NCI-H1092 treated with DMSO at 0.1 percent for 48 hours (cell line): ENCODE measurements at regions not wholly inside any gene's neighbourhood (a gene's known extent, or its start where the extent isn't known, plus 50 kb on each side); places are given as distances from the start of the nearest gene placed in this dataset.
"Not testable (repeated sequence)": the region's sequence is repeated elsewhere in the genome, so short reads cannot be mapped to it uniquely, and the experiment has no call there.

Experiments used
- DNase-seq: peaks from one replicate; lab custom pipeline; 2025; lab: John Stamatoyannopoulos, UW

GRCh38 chr6:85356743-85357142, 93.1 kb upstream of the NT5E start:
- not testable (repeated sequence) for DNase-seq

DNA sequence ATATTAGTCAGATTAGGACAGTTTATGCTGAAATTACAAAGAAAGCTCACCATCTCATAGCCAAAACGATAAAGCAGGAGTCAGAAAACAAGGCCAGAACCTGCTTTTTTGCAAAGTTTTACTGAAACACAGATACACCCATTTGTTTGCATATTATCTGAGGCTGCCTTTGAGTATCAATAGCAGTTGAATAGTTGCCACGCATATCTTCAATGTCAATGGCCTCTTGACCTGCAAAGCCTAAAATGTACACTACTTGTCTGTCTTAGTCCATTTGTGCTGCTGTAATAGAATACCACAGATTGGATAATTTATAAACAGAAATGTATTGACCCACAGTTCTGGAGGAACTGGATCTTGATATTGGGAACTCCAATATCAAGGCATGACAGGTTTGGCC, 94.1 kb upstream of the NT5E start:
- DNase-seq: no peak

GRCh38 chr6:85354761-85355618, 94.9 kb upstream of the NT5E start:
- peak; percentile 24 for DNase-seq

DNA sequence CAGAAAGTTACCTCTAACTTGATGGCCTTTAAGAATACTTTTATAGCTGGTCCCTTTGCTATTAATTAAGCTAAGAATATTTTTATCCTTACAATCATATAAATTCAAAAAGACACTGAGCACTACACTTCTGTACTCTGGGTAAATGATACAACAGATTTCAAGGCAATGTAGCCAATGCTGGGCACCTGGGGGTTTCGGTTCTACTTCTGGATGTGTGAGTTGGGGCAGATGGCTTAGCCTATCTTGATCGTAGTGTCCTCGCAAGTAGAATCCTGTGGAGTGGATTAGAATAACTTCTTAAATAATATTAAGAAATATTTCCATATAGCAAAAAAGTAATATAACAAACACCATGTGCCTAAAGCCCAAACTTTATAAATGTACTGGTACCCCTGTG, 96.9 kb upstream of the NT5E start:
- no peak for DNase-seq

- no peak for DNase-seq
These were observed 101.2 kb upstream of the NT5E start for GRCh38 chr6:85348643-85349042.

DNA sequence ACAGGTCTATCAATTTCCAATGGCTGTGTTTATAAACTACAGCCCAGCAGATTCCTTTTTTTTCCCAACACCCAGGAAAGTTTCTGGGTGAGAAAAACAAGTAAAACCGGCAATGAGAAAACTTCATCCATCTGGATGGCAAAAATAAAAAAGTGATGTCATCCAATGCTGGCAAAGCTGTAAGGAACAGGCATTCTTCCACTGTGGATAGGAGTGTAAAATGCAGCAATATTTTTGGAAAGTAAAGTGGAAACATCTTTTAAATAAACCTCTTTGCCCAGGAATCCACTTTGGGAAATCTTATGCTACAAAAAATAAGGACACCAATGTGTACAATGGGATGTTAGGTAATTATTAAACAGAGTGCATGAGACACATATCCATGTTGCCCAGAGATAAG, 102.1 kb upstream of the NT5E start:
- DNase-seq: no peak

DNA sequence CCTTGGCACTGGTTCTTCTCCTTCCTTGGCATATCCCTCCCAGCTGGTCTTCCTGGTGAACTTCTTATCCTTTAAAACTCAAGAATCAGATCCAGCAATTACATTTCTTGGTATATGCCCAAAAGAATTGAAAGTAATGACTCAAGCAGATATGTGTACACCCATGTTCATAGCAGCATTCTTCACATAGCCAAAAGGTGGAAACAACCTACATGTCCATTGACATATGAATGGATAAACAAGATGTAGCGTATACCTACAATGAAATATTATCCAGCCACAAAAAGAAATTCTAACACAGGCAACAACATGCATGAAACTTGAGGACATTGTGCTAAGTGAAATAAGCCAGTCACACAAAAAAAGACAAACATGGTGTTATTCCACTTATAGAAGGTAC, 103.7 kb upstream of the NT5E start:
- no peak for DNase-seq

GRCh38 chr6:85344996-85345395, 104.9 kb upstream of the NT5E start:
- DNase-seq: no peak

GRCh38 chr6:85343428-85343827, 106.5 kb upstream of the NT5E start:
- DNase-seq: no peak

DNA sequence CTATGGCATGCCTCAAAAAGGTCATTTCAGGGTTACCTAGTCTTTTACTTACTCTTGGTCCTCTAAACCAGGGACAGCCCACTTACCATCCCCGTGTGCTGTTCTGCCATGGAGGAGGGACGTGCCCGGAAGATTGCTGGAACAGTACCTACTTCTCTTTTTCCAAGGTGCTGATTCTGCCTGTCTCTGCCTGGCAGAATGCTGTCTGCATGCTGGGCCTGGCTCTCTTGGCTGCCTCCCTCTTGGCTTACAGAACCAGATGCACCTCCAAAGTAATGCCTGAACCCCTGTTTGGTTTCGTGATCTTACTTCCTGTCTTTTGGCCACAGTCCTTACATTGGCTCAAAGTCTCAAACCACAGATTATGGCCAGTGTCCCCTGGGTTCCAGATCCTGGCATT, 120.7 kb upstream of the NT5E start:
- no peak for DNase-seq

- not testable (repeated sequence) for DNase-seq
These were observed 124.1 kb upstream of the NT5E start for GRCh38 chr6:85325811-85326210.

DNA sequence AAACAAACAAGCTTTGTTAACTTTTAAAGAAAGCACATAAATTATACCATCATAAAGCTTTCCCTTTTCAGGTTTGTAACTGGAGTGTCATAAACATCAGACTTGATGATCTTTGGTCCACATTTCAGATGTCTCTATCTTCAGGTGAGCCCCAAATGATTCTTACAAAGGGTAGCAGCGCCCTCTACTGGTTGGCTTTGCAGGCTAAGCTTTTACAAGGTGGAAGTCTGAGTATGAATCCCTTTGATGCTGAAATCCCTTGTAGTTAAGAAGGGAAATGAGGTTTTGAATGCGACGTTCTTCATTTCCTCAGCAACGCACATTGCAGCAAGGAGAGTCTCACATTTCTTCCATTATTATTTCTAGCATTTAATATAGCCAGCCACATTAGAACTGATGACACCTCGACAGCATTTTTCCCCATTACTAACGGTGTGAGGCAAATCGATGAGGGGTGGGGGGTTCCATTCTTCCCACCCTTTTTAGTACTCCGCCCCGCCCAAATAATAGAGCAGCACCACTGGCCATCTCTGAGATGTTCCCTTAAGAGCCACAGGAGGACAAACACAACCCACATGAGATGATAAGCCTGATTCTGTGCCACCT, 126.3 kb upstream of the NT5E start:
- peak; percentile 36 for DNase-seq

DNA sequence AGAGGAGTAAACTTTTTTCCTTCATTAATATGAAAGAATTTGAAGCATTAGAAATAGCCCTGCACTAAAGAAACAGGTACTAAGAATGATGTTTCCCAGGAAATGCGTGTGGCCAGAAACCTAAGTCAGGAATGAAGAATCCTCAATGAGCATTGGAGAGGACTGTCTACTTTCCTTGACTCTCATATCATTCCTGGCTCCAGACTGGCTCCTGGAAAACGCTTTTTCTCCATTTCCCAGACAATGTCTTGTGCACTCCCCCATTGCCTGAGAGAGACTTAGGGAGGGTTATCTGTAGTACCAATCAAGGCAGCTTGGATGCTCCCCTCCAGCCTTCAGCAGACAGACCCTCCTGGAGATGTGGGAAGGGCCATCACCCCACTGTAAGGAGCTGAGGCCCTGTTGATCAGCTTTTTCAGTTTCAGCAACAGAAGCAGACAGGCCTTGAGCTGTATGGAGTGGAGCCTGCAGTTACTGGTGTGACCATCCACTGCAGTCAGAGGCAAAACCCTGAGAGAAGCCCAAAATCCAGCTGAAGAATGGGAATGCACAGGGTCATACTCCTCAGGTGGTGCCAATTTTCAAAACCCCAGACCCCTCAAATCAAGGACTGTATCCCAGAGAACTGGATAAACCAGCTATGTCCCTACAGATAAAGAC, 127.3 kb upstream of the NT5E start:
- DNase-seq: no peak

GRCh38 chr6:85321906-85322305, 128.0 kb upstream of the NT5E start:
- no peak for DNase-seq

- DNase-seq: no peak
These were observed 135.3 kb upstream of the NT5E start for GRCh38 chr6:85314586-85314985.

DNA sequence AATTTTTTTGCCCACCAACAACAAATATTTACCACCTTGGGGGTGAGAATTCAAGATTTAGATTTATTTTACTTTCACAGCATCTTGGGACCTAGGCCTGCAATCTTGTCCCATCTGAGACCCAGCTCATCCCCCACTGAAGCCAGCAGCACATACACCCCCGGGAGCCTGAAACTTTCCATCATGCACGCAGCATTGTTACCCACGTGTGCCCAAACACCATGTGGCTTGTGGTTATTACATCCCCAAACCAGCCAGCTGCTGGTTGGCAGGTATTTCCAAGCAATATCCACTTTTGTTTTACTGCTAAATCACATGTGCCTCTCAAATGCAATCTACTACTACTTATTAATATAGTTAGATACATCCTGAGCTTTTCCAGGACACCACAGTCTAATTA, 149.3 kb upstream of the NT5E start:
- no peak for DNase-seq

- DNase-seq: no peak
These were observed 151.3 kb upstream of the NT5E start for GRCh38 chr6:85298553-85298952.

GRCh38 chr6:85291326-85291725, 158.6 kb upstream of the NT5E start:
- no peak for DNase-seq

DNA sequence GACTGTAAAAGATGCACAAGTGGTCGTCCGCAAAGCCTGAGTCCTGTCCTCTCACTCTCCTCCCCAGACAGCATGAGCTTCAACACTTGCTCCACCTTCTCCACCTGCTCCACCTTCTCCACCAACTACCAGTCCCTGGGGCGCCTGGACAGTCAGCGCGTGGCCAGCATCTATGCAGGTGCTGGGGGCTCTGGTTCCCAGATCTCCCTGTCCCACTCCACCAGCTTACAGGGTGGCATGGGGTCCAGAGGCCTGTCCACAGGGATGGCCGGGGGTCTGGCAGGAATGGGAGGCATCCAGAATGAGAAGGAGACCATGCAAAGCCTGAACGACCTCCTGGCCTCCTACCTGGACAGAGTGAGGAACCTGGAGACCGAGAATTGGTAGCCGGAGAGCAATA, 162.2 kb upstream of the NT5E start:
- DNase-seq: no peak

DNA sequence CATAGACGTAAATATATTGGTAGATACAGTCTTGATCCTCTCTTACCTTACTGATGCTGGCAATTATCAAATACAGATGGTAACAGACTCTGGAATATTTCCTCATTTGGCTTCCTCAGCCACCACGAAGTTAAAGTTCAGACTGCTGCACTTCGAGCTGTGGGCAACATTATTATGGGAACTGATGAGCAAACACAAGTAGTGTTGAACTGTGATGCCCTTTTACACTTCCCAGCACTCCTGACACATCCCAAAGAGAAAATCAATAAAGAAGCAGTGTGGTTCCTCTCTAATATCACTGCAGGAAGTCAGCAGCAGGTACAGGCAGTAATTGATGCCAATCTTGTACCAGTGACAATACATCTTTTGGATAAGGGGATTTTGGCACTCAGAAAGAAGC, 162.7 kb upstream of the NT5E start:
- no peak for DNase-seq

DNA sequence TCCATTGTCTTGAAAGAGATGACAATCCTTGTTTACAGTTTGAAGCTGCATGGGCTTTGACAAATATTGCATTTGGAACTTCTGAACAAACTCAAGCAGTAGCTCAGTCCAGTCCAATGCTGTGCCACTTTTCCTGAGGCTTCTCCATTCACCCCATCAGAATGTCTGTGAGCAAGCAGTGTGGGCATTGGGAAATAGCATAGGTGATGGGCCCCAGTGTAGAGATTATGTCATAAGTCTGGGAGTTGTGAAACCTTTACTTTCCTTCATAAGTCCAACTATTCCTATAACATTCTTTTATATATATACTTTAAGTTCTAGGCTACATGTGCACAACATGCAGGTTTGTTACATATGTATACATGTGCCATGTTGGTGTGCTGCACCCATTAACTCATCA, 163.4 kb upstream of the NT5E start:
- not testable (repeated sequence) for DNase-seq

DNA sequence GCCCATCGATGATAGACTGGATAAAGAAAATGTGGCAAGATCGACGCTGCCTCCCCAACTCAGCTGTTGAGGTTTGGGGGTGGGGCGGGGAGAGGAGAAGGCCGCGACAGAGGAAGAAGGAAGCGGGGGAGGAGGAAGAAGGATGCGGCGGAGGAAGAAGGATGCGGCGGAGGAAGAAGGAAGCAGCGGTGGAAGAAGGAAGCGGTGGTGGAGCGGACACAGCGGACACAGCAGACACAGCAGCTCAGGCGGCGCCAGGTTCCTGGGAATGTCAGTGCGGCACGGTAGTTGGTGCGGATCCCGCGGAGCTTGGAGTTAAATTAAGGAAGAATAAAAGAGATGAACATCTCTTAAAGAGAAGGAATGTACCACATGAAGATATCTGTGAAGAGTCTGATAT, 163.9 kb upstream of the NT5E start:
- DNase-seq: no peak

DNA sequence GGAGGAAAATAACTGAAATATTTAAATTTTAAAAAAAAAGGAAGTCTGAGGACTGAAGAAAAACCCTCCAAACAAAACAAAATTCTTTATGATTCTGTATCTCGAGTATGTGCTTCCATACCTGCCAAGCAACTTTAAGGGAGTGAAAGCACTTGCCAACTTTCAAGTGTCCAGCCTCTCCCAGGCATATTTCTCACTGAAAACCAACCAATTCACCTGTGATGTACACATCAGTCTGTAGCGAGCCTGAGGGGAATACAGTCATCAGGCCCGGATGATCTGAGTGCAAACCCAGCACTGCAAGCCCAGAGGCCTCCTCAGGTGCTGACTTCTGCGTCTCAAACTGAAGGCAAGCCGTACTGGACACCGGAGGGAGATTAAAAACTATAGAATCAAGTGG, 164.8 kb upstream of the NT5E start:
- no peak for DNase-seq
